Loucy (cell line): ENCODE measurements at regions not wholly inside any gene's neighbourhood (a gene's known extent, or its start where the extent isn't known, plus 50 kb on each side); places are given as distances from the start of the nearest gene placed in this dataset.

Source experiments
- EZH2phosphoT487 ChIP-seq: fragments of 200-600 bp; IDR thresholded peaks from 2 replicates; pipeline ENCODE4 v1.6.1; 2018; ENCODE audit warnings: antibody characterized with exemption, mild to moderate bottlenecking, moderate library complexity, borderline replicate concordance
- TF ChIP-seq, protein P1 (sequence below): fragments of 200-600 bp; sonication (generic); conservative IDR thresholded peaks from 2 replicates; pipeline ENCODE4 v1.5.1; 2014; ENCODE audit warnings: mild to moderate bottlenecking, antibody characterized with exemption, low read length

- no peak for TF ChIP-seq EZH2phosphoT487
- TF ChIP-seq, protein P1, sequence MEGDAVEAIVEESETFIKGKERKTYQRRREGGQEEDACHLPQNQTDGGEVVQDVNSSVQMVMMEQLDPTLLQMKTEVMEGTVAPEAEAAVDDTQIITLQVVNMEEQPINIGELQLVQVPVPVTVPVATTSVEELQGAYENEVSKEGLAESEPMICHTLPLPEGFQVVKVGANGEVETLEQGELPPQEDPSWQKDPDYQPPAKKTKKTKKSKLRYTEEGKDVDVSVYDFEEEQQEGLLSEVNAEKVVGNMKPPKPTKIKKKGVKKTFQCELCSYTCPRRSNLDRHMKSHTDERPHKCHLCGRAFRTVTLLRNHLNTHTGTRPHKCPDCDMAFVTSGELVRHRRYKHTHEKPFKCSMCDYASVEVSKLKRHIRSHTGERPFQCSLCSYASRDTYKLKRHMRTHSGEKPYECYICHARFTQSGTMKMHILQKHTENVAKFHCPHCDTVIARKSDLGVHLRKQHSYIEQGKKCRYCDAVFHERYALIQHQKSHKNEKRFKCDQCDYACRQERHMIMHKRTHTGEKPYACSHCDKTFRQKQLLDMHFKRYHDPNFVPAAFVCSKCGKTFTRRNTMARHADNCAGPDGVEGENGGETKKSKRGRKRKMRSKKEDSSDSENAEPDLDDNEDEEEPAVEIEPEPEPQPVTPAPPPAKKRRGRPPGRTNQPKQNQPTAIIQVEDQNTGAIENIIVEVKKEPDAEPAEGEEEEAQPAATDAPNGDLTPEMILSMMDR, result no peak
Measured at GRCh38 chr1:87264976-87265375, 63.7 kb upstream of the LMO4 start.
